ENCODE measurements at regions not wholly inside any gene's neighbourhood (a gene's known extent, or its start where the extent isn't known, plus 50 kb on each side); places are given as distances from the start of the nearest gene placed in this dataset.

- TF ChIP-seq ELF1 (IDR thresholded peaks at IDR 0.05) (no peak), SIN3A (IDR thresholded peaks at IDR 0.05; ENCODE audit: borderline replicate concordance, low read depth, low read length) (no peak), EP300 (IDR thresholded peaks at IDR 0.05; ENCODE audit: borderline replicate concordance in 1 of 2, low read depth in 1 of 2, low read length in 1 of 2) (no peak), RAD21 (IDR thresholded peaks at IDR 0.05; ENCODE audit: low read length) (no peak), TCF12 (IDR thresholded peaks at IDR 0.05) (no peak), GABPA (IDR thresholded peaks at IDR 0.05; ENCODE audit: low read depth) (no peak), POLR2AphosphoS5 (IDR thresholded peaks at IDR 0.05; ENCODE audit: low read depth, low read length) (no peak), TAF1 (IDR thresholded peaks at IDR 0.05; ENCODE audit: borderline replicate concordance, low read depth, low read length) (no peak)
- TF ChIP-seq, protein P1, sequence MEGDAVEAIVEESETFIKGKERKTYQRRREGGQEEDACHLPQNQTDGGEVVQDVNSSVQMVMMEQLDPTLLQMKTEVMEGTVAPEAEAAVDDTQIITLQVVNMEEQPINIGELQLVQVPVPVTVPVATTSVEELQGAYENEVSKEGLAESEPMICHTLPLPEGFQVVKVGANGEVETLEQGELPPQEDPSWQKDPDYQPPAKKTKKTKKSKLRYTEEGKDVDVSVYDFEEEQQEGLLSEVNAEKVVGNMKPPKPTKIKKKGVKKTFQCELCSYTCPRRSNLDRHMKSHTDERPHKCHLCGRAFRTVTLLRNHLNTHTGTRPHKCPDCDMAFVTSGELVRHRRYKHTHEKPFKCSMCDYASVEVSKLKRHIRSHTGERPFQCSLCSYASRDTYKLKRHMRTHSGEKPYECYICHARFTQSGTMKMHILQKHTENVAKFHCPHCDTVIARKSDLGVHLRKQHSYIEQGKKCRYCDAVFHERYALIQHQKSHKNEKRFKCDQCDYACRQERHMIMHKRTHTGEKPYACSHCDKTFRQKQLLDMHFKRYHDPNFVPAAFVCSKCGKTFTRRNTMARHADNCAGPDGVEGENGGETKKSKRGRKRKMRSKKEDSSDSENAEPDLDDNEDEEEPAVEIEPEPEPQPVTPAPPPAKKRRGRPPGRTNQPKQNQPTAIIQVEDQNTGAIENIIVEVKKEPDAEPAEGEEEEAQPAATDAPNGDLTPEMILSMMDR (IDR thresholded peaks at IDR 0.05) = no peak
- TF ChIP-seq, protein P2, sequence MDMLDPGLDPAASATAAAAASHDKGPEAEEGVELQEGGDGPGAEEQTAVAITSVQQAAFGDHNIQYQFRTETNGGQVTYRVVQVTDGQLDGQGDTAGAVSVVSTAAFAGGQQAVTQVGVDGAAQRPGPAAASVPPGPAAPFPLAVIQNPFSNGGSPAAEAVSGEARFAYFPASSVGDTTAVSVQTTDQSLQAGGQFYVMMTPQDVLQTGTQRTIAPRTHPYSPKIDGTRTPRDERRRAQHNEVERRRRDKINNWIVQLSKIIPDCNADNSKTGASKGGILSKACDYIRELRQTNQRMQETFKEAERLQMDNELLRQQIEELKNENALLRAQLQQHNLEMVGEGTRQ (IDR thresholded peaks at IDR 0.05; ENCODE audit: borderline replicate concordance, low read depth, low read length) = no peak
Observed at GRCh38 chr10:80741278-80741677, 203.6 kb downstream of the SH2D4B start.
